Progenitor cell of endocrine pancreas (in vitro differentiated cells): ENCODE measurements at regions not wholly inside any gene's neighbourhood (a gene's known extent, or its start where the extent isn't known, plus 50 kb on each side); places are given as distances from the start of the nearest gene placed in this dataset.

Experiments
- DNase-seq: peaks from one replicate; pipeline ENCODE4 v3.0.0; 2021; ENCODE audit warnings: low spot score; ENCODE audit not compliant: unreplicated experiment
- H3K27ac Mint-ChIP-seq: 2 replicates; pipeline ENCODE4 v1.8.0; 2021; ENCODE audit warnings: mild to moderate bottlenecking, moderate library complexity, mixed read lengths
- H3K27me3 Mint-ChIP-seq: 2 replicates; pipeline ENCODE4 v1.8.0; 2021; ENCODE audit warnings: mixed read lengths
- H3K36me3 Mint-ChIP-seq: 2 replicates; pipeline ENCODE4 v1.8.0; 2022; ENCODE audit warnings: mixed read lengths; ENCODE audit not compliant: insufficient read depth
- H3K4me1 Mint-ChIP-seq: 2 replicates; pipeline ENCODE4 v1.8.0; 2021; ENCODE audit warnings: low read depth, mixed read lengths
- H3K4me3 Mint-ChIP-seq: 2 replicates; pipeline ENCODE4 v1.8.0; 2021; ENCODE audit warnings: low read depth, mild to moderate bottlenecking, moderate library complexity, mixed read lengths
- H3K9me3 Mint-ChIP-seq: 2 replicates; pipeline ENCODE4 v1.8.0; 2021; ENCODE audit warnings: low read depth, mixed read lengths
- TF ChIP-seq, protein P1 (sequence below): fragments of 200-600 bp; sonication (generic); IDR thresholded peaks from one replicate; pipeline ENCODE4 v1.5.0; 2021; ENCODE audit warnings: antibody characterized with exemption, mild to moderate bottlenecking; ENCODE audit not compliant: unreplicated experiment

GRCh38 chr1:83131692-83131955, 867.3 kb downstream of the TTLL7 start:
- peaks cover 2% of the 10 kb centered on the region for H3K4me1 Mint-ChIP-seq
- H3K36me3 Mint-ChIP-seq = no peaks in the 10 kb centered on the region
- H3K4me3 Mint-ChIP-seq = no peak overlapping the region
- peaks cover 5% of the 10 kb centered on the region for H3K9me3 Mint-ChIP-seq
- no peak overlapping the region for H3K27ac Mint-ChIP-seq
- no peaks in the 10 kb centered on the region for H3K27me3 Mint-ChIP-seq
- TF ChIP-seq, protein P1, sequence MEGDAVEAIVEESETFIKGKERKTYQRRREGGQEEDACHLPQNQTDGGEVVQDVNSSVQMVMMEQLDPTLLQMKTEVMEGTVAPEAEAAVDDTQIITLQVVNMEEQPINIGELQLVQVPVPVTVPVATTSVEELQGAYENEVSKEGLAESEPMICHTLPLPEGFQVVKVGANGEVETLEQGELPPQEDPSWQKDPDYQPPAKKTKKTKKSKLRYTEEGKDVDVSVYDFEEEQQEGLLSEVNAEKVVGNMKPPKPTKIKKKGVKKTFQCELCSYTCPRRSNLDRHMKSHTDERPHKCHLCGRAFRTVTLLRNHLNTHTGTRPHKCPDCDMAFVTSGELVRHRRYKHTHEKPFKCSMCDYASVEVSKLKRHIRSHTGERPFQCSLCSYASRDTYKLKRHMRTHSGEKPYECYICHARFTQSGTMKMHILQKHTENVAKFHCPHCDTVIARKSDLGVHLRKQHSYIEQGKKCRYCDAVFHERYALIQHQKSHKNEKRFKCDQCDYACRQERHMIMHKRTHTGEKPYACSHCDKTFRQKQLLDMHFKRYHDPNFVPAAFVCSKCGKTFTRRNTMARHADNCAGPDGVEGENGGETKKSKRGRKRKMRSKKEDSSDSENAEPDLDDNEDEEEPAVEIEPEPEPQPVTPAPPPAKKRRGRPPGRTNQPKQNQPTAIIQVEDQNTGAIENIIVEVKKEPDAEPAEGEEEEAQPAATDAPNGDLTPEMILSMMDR = no peak
- no peak for DNase-seq

GRCh38 chr1:83130886-83131691, 867.8 kb downstream of the TTLL7 start:
- H3K4me3 Mint-ChIP-seq = no peak overlapping the region
- H3K27me3 Mint-ChIP-seq = no peaks in the 10 kb centered on the region
- peaks cover 2% of the 10 kb centered on the region for H3K4me1 Mint-ChIP-seq
- H3K36me3 Mint-ChIP-seq = no peaks in the 10 kb centered on the region
- DNase-seq = no peak
- TF ChIP-seq, protein P1 = no peak
- H3K27ac Mint-ChIP-seq = no peak overlapping the region
- H3K9me3 Mint-ChIP-seq = peaks cover 5% of the 10 kb centered on the region

- TF ChIP-seq, protein P1 = no peak
- Mint-ChIP-seq H3K36me3 (no peaks in the 10 kb centered on the region), H3K4me3 (no peak overlapping the region)
Measured at GRCh38 chr1:83129107-83129506, 869.8 kb downstream of the TTLL7 start.

DNA sequence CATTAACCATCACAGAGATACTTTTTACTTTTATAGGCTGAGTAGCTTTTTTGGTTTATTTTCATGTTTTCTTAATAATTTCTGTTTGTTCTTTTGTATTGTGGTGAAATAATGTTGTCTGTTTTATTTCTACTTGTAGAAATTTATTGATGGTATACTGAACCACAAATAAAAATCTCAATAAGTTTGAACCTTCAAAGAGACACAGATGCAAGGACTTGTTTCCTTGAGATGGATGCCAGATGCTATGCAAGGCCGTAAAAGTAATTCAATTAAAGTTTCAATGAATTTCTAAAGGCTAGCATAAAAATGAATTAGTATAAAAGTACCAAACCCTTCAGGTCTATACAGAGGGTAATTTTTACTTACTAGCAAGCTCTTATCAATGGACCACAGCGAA, 873.5 kb downstream of the TTLL7 start:
- no peaks in the 10 kb centered on the region for H3K27me3 Mint-ChIP-seq
- H3K36me3 Mint-ChIP-seq = no peaks in the 10 kb centered on the region
- peaks cover 5% of the 10 kb centered on the region for H3K9me3 Mint-ChIP-seq
- H3K27ac Mint-ChIP-seq = no peak overlapping the region
- TF ChIP-seq, protein P1 = no peak
- H3K4me3 Mint-ChIP-seq = no peak overlapping the region
- no peak for DNase-seq
- H3K4me1 Mint-ChIP-seq = no peaks in the 10 kb centered on the region

More at GRCh38 chr1:83129107-83129506, 869.8 kb downstream of the TTLL7 start:
- no peak for DNase-seq
- H3K4me1 Mint-ChIP-seq = peaks cover 2% of the 10 kb centered on the region
- H3K9me3 Mint-ChIP-seq = peaks cover 5% of the 10 kb centered on the region
- H3K27me3 Mint-ChIP-seq = no peaks in the 10 kb centered on the region
- no peak overlapping the region for H3K27ac Mint-ChIP-seq

GRCh38 chr1:83123019-83123418, 875.9 kb downstream of the TTLL7 start:
- H3K27ac Mint-ChIP-seq = no peak overlapping the region
- H3K9me3 Mint-ChIP-seq = no peaks in the 10 kb centered on the region
- no peak overlapping the region for H3K4me3 Mint-ChIP-seq
- DNase-seq = no peak
- TF ChIP-seq, protein P1 = no peak
- H3K4me1 Mint-ChIP-seq = no peaks in the 10 kb centered on the region
- no peaks in the 10 kb centered on the region for H3K27me3 Mint-ChIP-seq
- H3K36me3 Mint-ChIP-seq = no peaks in the 10 kb centered on the region
